Amniotic epithelial cell (primary cell): ENCODE measurements at regions not wholly inside any gene's neighbourhood (a gene's known extent, or its start where the extent isn't known, plus 50 kb on each side); places are given as distances from the start of the nearest gene placed in this dataset.
"Not testable (repeated sequence)": the region's sequence is repeated elsewhere in the genome, so short reads cannot be mapped to it uniquely, and the experiment has no call there.

ENCODE experiments used
- DNase-seq: peaks from one replicate; pipeline ENCODE4 v3.0.0-alpha.2; 2010; ENCODE audit warnings: low read depth

DNA sequence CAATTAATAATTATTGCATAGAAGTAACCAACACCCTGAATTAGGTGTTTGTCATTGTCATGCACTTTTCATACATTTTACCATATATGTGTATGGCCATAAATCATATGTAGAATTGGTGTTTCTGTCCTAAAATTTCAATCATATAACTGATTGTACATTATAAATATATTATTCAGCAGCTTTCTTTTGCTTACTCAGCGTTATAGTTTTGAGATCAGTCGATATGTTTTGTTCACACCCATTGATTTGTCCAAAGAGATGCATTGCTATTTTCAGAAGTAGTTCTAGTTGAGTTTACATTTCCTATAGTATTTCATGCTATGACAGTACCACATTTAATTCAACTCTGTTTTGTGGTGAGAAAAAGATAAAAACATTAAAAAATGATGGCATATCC, 50.5 kb upstream of the PARP4 start:
- no peak for DNase-seq

DNA sequence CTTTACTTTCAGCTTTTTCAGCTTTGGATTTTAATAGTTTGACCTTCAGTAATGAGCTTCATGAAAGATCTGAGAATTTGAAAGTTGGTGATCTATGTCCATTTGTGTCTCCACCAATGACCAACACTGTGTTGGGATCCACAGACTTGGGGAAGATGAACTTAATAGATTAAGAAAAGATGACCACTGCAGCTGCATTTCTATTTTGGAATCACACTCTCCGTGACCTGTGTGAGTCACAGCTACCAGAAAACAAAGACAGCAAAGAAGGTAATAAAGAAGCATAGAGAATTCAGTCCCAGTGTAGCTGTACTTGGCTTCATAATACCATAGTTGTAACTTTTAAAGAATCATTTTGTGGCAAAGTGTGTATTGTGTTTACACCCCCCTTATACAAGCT, 51.4 kb upstream of the PARP4 start:
- DNase-seq, result peak; percentile 22

DNA sequence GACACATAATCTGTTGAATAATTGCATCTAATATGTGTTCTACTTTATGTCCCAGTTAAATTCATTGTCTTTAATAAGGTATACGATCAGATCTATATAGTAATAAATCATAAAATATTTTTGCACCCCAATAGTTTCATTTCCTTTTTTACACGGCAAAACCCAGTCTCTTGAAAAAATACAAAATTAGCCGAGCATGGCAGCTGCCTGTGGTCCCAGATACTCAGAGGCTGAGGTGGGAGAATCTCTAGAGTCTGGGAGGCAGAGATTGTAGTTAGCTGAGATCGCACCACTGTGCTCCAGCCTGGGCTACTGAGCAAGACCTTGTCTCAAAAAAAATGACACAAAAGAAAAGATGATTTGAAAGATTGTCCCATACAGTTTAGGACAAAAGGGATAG, 52.3 kb upstream of the PARP4 start:
- DNase-seq, result no peak

DNA sequence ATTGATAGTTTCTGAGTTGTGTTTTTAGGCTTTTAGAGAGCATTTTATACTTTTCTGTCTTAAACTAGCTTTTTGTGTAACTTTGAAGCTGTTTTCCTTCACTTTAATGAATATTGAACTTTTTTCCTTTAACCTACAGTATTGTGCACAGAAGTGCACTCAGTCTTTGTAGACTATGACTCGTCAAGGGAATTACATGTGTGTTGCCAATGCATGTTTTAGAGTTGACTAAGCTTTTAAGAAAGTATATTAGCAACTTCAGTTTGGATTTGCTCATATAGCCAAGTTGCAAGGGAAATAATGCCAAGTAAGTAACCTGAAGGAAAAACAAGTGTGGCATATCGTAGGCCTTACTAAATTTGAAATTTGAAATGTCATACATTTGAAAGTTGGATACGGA, 55.0 kb upstream of the PARP4 start:
- DNase-seq, result peak; percentile 19

DNA sequence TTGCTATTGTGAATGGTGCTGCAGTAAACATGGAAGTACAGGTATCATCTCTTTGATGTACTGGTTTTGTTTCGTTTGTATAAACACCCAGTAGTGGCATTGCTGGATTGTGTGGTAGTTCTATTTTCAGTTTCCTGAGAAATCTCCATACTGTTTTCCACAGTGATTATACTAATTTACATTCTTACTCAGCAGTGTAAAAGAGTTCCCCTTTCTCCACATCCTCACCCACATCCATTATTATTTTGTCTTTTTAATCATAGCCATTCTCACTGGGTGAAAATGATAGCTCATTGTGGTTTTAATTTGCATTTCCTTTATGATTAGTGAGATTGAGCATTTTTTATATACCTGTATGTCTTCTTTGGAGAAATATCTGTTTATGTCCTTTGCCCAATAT, 62.3 kb upstream of the PARP4 start:
- DNase-seq, result no peak

DNA sequence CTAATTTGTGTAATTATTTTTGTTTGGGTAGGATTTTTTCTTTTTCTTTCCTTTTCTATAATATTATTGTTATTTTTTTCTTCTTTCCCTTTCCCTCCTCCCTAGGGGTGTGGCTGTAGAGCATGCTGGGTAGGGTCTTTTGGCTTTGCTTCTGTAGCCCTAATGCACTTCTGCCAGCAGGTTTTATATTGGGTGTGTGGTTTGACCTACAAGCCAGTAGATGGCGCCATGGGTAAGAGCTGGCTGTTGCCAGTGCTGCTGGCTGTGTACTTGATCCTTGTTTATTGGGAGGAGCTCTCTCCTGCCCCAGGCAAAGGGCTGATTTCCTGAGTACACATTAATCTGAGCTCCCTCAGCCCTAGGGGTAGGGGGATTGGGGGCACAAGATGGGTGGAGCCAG, 67.7 kb upstream of the PARP4 start:
- DNase-seq, result peak; percentile 23

DNA sequence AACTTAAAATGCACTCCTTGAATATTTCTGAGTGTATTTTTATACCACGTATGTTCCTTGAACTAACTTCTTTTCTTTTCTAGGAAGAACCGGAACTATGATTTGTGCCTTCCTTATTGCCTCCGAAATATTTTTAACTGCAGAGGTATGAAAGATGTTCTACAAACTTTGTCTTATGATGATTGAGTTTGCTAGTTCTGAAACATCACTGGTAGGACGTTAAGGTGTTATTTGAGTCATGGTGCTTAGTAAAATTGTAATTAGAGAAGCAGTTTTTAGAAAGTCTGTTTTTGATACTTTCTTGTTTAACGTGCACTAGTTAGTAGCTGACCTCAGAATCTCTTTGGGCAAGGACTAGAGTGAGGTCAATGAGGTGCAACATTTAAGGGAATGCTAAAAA, 69.0 kb upstream of the PARP4 start:
- not testable (repeated sequence) for DNase-seq

DNA sequence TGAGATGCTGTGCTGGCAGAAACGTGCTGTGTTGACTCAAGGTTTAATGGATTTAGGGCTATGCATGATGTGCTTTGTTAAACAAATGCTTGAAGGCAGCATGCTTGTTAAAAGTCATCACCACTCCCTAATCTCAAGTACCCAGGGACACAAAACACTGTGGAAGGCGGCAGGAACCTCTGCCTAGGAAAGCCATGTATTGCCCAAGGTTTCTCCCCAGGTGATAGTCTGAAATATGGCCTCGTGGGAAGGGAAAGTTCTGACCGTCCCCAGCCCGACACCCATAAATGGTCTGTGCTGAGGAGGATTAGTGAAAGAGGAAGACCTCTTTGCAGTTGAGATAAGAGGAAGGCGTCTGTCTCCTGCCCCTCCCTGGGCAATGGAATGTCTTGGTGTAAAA, 79.1 kb upstream of the PARP4 start:
- not testable (repeated sequence) for DNase-seq

DNA sequence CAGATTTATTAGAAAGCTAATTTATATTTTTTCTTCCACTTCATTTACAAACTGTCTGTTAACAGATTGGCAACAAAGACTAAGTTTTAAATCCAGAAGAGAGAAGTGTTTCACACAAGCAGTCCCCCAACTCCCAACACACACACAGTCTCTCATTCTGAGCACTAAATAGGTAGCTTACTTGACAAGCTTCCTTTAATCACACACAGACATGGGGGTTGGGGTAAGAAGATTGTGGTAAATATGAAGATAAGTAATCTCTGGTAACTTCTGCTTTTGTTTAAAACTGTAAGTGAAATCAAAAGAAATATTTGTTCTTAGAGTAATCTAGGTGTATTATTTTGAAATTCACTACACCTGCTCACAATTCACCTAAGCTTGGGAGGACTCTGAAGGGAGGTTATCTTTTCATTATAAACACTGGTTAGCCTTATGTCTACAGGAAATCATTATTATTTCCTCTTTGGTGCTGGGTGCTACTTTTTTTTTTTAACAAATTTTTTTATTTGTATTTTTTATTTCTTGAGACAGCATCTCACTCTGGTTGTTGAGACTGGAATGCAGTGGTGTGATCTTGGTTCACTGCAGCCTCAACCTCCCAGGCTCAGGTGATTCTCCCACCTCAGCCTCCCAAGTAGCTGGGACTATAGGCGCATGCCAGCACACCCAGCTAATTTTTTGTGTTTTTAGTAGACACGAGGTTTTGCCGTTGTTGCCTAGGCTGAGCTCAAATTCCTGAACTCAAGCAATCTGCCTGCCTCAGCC, 82.1 kb upstream of the ATP12A start:
- DNase-seq, result not testable (repeated sequence)

DNA sequence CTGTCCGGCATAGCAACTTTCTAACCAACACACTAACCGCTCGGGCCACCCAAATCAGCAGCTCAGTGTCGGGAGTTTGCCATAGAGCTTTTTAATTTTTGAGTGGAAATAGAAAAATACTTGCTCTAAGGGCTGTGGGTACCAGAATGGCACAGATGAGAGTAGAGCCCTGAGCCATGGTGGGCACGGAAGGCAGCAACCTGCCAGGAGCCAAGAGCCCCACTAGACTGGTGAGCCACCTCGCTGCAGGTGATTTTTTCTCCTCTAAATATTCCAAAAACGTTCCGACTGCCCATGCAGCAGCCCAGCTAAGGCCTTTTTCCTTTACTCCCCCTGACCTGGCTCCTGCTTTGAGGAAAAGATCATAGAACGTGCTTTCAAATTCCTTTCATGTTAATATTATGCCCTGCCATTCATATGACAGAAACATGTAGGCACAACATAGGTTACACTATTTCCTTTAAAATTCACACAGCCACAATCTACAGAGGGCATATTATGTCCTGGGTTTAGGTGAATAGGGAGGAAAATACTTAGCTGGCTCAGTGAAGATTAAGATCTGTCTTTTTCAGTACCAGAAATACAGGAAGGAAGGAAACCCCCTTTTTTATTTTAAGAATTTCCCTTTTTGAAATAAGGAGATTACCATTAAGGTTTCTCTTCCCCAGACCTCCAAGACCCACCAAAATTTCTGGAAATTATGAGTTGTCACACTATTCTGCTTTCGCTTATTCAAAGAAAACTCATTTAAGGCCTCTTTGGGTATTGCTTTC, 81.0 kb upstream of the ATP12A start:
- DNase-seq, result not testable (repeated sequence)

DNA sequence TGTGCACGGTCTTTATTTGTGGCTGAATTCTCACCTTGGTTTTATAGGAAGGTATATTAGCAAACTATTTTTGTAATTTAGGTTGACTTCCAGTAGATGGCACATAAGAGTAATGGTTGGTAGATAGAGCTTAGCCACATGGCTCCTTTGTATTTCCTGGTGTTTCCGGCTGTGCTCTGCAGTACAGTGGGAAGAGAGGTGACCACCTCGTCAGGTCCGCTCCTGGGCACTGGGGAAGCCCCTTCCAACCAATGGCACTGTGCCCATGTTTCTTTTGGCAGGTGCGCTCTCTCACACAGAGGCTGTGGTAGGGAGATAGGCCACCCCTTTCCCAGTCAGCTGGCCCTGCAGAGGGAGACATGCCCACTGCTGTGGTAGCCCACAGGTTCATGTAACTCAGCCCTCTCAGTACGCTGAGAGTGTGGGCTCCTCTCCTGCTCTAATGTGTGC, 74.3 kb upstream of the ATP12A start:
- no peak for DNase-seq

DNA sequence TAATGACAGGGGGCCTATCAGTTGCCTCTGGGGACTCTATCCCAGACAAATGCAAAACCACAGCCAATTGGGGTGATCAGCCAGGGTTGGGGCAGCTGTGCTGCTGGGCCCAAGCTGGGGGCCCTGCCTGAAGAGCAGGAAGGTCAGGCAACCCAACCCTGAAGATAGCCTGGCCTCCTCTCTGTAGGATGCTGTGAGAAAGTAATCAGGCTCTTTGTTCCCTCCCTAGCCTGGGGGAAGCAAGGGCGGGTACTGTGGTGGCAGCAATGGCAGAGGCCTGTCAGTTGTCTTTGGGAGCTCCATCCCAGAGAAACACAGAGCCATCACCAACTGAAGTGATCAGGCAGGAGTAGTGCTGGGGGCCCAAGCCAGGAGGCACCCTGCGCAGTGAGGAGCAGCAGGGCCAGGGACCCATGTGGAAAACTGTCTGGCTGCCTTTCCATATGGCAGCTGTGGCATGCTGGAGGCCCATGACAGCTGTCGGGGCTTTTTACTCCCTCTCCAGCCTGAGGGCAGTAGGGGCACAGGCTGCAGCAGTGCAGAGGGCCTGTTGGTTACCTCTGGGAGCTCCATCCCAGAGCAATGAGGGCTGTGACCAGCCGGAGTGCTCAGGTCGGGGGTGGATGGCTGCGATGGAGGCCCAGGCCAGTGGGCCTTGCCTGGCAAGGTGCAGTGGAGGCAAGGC, 73.6 kb upstream of the ATP12A start:
- DNase-seq, result no peak

DNA sequence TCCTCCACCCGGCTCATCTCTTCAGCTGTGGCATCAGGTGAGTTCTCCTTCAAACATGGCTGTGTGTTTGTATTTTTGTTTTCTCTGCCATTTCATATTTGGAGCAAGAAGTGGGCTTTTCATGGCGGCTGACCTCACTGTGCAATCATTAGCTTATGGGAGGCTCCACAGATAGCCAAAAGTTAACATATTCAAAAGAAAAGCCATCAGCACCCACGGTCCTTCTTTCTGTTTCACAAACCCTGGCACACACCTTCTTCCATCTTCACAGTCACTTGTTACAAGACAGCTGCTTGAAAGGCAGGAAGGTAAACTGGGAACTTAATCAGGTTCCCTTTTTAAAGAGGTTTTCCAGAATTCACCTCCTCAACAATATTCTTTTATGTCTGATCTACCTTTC, 69.3 kb upstream of the ATP12A start:
- no peak for DNase-seq

DNA sequence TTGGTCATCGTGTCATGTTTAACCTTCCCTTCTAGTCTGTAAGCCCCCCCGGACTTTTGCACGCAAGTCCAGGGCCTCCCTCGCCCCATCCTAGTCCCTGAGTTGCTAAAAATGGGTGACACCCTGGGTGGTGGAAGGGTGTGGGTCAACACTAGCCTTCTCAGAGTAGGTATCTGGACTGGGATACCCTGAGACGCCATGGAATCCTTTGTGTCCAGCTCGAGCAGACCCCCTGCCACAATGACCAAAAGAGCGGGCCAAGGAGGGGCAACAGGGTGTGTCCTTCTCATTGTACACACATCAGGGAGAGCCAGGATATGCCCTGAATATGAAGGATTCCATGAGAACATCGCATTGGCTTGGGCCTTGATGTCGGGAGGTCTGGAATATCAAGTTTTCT, 67.5 kb upstream of the ATP12A start:
- no peak for DNase-seq

DNA sequence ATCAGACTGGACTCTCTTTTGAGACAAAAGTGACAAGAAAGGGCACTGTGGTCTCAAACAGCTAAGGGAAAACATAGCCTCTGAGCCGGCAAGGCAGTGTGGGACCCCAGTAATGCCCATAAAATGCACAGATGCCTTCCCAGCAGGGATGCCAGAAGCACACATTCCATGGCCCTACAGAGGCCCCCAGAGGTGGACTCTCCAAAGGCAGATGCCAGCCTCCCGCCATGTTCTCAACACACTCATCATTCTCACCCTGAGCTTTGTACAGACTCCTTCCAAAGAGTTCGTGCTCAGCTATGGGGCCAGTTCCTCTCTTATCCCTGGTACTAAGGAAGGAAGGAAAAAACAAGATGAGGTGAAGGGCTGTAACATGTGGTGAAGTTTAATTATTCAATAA, 67.1 kb upstream of the ATP12A start:
- DNase-seq, result no peak

DNA sequence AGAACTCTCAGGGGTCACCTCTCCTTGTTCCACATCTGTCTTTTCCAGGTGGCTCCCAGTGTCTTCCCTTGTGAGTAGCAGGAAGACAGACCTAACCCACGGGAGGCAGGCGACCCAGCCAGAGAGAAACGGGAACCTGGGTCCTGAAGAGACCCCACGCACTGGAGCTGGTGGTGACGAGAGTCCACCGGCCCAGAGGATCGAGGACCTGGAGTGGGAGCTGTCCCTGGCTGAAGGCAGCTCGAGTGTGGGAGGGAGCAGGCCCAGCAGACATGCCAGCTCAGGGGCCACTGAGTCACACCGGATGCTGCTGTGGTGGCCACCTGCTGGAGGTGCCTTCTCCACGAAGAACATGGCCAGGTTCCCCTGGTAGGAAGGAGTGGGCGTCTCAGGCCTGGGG, 66.5 kb upstream of the ATP12A start:
- no peak for DNase-seq

DNA sequence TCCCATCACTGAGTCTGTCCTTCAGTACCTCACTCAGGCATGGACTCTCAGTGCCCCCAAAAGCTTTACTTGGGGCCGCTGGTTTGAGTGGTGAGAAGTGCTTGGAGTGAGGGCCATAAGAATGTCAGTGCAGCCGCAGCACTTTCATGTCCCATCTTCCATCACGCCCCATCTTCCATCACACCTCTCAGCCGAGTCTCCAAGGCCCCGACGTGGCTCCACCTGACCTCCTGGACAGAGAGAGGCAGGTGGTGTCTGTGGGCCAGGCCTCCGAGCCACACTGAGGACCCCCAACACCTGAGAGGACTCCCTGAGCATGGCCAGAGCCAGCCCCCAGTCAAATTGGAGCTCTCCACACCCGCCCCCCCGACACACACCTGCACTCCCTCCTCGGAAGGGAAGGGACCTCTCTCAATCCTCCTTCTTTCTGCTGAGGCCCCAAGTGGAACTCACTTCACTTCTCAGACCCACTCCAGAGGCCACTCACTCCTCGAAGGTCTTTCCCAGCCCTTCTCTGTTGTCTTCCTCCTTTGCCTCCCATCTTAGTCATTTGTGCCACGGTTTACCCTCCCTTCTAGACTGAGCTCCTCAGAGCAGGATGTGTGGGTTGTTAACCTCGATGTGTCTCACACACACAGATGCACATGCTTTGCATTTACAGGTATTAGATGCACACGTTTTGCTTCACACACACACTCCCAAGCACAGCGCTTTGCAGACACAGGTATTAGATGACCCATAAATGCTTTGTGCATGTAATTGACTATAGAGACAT, 65.7 kb upstream of the ATP12A start:
- DNase-seq, result no peak

DNA sequence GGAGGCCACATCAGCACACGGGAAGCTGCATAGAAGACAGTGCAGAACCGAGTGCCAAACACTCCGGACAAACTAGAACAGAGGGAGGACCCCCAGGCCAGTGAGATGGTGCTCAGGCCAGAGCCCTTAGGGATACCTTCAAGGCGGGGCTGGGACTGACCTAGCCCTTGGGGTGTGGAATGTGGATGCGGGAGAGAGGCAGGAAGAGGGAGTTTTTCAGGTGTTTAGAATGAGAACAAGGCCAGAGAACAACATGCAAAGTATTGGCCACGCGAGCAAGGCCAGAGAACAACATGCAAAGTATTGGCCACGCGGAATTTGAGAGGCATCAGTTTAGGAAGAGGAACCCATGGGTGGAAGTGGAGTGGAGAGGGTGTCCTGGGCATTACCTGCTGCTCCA, 65.1 kb upstream of the ATP12A start:
- no peak for DNase-seq

DNA sequence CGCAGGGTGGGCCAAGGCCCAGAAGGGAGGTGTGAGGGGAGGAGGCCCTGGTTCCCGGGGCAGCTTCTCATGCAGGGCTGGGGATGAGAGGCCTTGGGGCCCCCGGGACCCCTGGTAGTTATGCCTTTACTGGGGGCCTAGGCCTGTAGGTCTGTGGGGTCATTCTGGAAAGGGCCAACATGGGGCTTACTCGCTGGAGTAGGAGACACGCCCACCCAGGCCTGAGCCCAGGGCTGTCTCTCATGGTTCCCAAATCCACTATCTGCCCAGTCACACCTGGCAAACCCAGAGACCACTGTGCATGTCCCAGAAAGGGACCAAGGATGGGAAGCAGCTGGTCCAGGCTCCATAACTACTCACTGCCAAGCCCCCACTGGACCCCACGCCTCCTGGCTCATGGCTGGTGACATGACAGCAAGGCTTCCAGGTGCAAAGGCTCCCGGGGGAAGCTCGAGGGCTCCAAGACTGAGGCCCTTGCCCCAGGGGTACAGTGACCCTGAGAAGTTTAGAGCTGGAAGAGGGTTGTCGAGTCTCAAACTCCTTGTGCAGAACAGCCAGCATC, 64.2 kb upstream of the ATP12A start:
- DNase-seq, result no peak

DNA sequence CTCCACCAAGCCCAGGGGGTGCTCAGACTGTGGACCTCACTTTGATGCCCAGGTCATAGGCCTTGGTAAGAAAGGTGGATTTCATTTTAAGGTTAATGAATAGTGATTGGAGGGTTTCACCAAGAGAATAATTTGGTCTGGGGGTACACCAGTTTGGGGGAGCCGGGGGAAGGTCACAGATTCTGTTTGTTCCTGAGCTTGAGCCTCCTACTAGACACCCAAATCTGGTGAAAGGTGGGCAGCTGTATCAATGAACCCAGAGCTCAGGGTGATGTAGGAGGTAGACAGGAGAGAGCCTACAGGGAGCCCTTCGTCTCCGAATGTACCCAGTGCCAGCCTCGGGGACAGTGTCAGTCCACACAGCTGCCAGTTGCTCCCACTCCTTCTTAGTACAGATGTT, 63.7 kb upstream of the ATP12A start:
- no peak for DNase-seq

DNA sequence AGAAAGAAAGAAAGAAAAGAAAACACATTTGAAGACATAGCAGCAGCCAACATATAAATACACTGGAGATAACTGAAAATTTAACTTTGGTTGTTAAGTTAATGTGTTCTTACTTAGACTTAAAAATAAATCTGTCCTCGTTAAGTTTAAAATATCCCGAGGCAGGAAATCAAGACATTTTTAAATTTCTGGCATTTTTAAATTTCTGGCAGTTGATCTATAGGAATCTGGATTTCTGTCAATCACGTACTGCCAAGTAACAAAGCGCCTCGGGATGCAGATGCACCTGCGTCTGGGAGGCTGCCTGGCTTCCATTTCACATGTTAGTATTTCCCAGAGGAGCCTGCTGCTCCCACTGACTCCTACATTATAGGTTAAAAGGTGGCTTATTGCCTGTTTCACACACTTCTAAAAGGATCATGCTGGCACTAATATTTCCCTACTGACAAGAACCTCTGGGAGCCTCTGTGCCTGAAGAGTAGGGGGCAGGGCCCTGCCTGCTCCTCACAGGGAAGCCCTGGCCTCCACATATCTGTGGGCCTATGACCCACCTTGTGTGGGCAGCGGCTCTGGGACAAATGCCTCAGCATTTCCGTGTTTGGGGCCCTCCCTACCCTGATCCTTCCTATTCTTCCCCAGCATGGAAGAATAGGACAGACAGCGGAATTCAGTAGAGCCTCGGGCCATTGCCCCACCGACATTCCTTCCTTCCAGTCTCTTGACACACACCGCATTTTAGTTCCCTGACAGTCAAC, 62.8 kb upstream of the ATP12A start:
- DNase-seq, result no peak
